NCI-H526 (cell line): ENCODE measurements at regions not wholly inside any gene's neighbourhood (a gene's known extent, or its start where the extent isn't known, plus 50 kb on each side); places are given as distances from the start of the nearest gene placed in this dataset.
"Not testable (repeated sequence)": the region's sequence is repeated elsewhere in the genome, so short reads cannot be mapped to it uniquely, and the experiment has no call there.

Experiments
- DNase-seq, 2 experiments: peaks; one replicate each; lab custom pipeline; 2025; lab: John Stamatoyannopoulos, UW

GRCh38 chr6:138656364-138657064 lies 117.1 kb upstream of the CCDC28A start:
- peak; percentile 9 to 27 for DNase-seq

GRCh38 chr6:138657065-138657425 lies 116.5 kb upstream of the CCDC28A start:
- DNase-seq = peak in 1 of 2 experiments; percentile 5

GRCh38 chr6:138659998-138660397 lies 113.6 kb upstream of the CCDC28A start:
- DNase-seq = no peak

GRCh38 chr6:138662471-138662870 lies 111.1 kb upstream of the CCDC28A start:
- DNase-seq = no peak

GRCh38 chr6:138663892-138664291 lies 109.7 kb upstream of the CCDC28A start:
- no peak for DNase-seq

GRCh38 chr6:138664745-138665144 lies 108.8 kb upstream of the CCDC28A start:
- DNase-seq = no peak

GRCh38 chr6:138666636-138667035 lies 106.9 kb upstream of the CCDC28A start:
- DNase-seq = no peak

GRCh38 chr6:138667408-138667807 lies 106.2 kb upstream of the CCDC28A start:
- DNase-seq = no peak

GRCh38 chr6:138671351-138671750 lies 102.2 kb upstream of the CCDC28A start:
- DNase-seq = no peak

GRCh38 chr6:138673346-138674014 lies 100.1 kb upstream of the CCDC28A start:
- no peak for DNase-seq

- not testable (repeated sequence) for DNase-seq
Measured at GRCh38 chr6:138674444-138674843, 99.1 kb upstream of the CCDC28A start.

GRCh38 chr6:138677538-138677937 lies 96.0 kb upstream of the CCDC28A start:
- DNase-seq = no peak

GRCh38 chr6:138678168-138678567 lies 95.4 kb upstream of the CCDC28A start:
- no peak for DNase-seq

- no peak for DNase-seq
Measured at GRCh38 chr6:138680085-138680484, 93.5 kb upstream of the CCDC28A start.

- no peak for DNase-seq
Measured at GRCh38 chr6:138681627-138682026, 91.9 kb upstream of the CCDC28A start.

GRCh38 chr6:138682704-138683527 lies 90.7 kb upstream of the CCDC28A start:
- no peak for DNase-seq

GRCh38 chr6:138685257-138685656 lies 88.3 kb upstream of the CCDC28A start:
- no peak for DNase-seq

GRCh38 chr6:138685781-138686180 lies 87.8 kb upstream of the CCDC28A start:
- DNase-seq = no peak

- no peak for DNase-seq
Measured at GRCh38 chr6:138688580-138688979, 85.0 kb upstream of the CCDC28A start.

GRCh38 chr6:138689849-138690248 lies 83.7 kb upstream of the CCDC28A start:
- DNase-seq = no peak

GRCh38 chr6:138690975-138691594 lies 82.5 kb upstream of the CCDC28A start:
- no peak for DNase-seq

- DNase-seq = peak in 1 of 2 experiments; percentile 26
Measured at GRCh38 chr6:138691595-138692057, 81.9 kb upstream of the CCDC28A start.
